HG03045 (cell line): ENCODE measurements at regions not wholly inside any gene's neighbourhood (a gene's known extent, or its start where the extent isn't known, plus 50 kb on each side); places are given as distances from the start of the nearest gene placed in this dataset.
"Not testable (repeated sequence)": the region's sequence is repeated elsewhere in the genome, so short reads cannot be mapped to it uniquely, and the experiment has no call there.

Source experiments
- ATAC-seq: cut with Tn5 transposase; IDR thresholded peaks from one replicate; pipeline ENCODE4 v1.9.1; 2021; ENCODE audit warnings: mild to moderate bottlenecking, moderate library complexity; ENCODE audit not compliant: unreplicated experiment

DNA sequence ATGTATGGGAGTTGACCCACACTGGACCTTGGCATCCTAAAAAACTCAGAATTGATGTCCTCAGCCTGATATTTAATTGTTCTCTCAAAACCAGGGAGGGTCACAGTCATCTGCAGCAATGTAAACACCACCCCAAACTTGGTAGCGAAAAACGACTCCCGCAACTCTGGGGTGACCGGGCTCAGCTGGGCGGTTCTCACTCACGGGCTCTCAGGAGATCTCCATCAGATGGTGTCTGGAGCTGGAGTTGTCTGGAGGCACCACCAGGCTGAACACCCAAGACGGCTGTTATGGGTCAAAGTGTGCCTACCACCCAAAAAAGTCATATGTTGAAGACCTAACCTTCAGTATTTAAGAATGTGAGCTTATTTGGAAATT is 50.9 kb upstream of the NXT1 start:
- ATAC-seq = no peak

DNA sequence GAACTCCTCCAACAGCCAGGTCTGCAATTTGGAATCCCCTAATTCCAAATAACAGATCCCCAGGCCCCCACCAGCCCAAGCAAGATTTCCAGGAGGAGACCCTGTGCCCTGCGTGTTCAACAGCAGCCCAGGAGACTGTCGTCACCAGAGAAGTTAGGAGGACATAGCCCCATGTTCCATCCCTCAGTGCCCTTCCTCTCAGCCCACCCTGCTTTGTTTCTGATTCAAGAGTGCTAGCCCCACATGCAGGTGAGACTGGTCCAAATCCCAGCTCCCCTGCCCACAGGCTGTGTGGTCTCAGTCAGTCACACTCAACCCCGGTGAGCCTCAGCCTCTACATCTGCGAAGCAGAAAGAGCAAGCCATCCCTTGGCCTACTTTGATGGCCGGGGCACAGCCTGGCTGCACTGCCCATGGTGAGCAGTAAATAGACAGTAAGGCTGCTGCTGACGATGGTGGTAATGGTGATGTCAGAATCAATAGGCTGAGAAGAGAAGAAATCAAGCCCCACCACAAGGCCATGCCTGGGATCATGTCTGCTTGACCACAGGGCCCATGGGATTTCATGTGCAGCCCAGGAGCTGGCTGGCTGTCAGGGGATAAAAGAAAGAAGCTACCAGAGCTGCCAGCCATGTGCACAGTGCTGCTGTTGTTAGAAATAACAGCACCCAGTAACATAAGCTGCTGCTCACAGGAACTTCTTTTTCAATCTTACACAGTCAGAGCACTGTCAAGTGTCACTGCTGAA is 51.5 kb upstream of the NXT1 start:
- no peak for ATAC-seq

DNA sequence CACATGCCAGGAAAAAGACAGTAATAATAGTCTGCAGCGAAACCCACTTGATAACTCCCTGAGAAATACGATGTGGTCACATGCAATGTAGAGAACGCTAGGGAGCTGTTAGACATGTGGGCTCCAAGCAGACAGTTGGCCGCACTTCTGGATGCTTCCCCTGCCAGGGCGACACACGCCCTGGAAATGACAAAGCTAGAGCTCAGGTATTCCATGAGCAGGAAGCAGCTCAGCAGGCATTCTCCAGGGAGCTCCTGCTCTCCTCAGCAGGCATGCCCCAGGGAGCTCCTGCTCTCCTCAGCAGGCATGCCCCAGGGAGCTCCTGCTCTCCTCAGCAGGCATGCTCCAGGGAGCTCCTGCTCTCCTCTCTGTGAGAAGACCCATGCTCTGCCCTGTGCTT is 52.4 kb upstream of the NXT1 start:
- ATAC-seq = no peak

DNA sequence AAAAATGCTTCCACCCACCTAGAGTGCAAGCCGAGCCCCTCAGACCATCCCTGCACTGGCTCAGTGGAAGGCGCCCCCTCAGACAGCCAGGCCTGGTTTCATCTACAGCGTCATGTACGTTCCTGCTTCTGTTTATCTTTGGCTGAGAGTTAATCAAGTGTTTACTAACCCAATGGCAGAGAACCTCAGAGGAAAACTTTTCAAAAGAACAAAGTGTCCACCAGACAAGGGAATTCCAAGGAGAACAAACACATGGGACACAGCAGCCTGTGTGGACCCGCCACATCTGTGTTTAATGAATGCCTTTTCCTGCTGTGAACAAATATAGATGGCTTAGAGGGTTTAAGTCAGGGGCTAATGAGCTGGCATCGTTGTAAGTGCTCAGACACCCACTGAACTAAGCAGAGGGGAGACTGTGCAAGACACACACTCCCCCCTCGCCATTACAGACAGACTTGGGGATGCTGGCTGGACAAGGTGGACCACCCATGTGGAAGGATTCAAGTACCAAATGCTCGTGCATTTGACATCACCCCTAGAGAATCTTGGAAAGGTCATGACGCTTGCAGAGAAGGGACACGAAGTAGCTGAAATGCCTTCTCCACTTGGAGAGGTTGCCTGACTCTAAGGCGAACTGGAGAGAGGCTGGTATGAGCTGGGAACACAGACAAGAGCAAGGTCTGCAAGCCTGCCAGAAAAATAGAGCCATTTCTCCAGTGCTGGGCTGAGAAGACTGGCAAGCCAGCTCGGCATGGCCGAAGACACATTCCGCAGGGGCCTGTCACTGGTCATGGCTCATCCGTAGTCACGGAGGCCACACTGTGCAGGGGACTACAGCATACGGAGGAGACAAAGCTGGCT is 53.5 kb upstream of the NXT1 start:
- no peak for ATAC-seq

DNA sequence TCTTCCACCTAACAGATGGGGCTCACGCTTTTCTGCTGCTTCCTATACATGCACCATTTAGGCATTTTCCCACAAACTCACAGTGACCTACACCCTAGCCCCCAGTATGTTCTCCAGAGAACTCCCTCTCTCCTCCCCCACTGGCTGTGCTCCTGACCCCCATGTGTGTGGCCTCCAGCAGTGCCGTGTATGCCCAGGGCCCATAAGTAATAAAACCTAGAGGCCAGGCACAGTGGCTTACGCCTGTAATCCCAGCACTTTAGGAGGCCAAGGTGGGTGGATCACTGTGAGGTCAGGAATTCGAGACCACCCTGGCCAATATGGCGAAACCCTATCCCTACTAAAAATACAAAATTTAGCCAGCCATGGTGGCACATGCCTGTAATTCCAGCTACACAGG is 54.7 kb upstream of the NXT1 start:
- ATAC-seq = no peak

DNA sequence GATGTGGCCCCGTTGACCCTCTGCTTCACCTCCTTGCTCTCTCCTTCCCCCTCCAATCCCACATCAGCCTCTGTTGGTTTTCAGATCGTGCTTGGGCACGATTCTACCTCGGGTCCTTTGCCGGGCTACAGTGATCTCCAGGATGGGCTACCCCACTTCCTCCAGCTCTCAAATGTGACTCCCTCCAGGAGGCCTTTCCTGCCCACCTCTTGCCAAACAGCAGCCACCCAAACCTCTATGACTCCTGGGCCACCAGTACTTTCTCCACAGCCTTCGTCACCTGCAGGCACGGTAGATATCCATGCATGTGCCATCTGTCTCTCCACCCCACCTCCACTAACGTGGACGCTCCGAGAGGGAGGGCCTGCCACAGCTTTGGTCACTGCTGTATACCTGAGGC is 55.9 kb upstream of the NXT1 start:
- no peak for ATAC-seq

DNA sequence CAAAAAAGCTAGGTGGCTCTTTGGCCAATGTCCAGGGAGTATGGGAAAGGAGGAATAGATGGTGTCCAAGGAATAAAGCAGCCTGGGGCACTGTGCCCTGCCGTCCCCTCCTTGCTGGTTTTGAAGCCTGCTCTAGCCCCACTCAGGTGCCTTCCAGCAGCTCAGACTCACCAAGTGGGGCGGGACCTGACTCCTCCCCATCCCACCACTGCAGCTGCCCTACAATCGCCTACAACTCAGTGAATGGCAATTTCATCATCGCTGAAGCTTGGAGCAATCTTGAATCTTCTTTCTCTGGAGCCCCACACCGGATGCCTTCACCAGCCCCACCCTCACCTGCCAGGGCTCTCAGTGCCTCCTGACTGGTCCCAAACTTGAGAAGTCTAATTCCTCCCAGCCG is 56.4 kb upstream of the NXT1 start:
- ATAC-seq = no peak

DNA sequence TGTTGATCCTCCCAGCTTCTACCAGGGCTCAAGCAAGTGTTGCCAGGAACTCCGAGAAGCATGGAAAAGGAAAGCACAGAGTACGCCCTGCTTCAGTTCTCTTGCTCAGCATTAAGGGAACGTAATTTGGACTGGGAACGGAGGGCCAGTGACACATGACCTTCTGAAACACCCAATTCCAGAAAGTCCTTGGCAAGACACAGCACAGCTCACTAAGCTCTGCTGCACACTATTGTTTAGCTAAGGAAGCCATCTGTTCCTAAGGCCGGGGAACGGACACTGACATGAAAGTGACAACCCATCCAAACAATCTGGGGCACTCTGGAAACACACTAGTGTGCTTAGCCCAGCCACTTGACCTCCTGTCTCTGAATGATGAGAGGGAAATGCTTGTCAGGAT is 56.9 kb upstream of the NXT1 start:
- no peak for ATAC-seq

DNA sequence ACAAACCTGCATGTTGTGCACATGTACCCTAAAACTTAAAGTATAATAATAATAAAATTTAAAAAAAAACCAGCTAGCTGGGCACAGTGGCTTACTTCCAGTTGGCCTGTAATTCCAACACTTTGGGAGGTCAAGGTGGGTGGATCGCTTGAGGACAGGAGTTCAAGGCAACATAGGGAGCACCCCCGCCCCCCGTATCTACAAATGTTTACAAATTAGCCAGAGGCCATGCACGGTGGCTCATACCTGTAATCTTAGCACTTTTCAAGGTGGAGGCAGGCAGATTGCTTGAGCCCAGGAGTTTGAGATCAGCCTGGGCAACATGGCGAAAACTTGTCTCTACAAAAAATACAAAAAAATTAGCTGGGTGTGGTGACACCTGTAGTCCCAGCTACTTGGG is 58.3 kb upstream of the NXT1 start:
- not testable (repeated sequence) for ATAC-seq

DNA sequence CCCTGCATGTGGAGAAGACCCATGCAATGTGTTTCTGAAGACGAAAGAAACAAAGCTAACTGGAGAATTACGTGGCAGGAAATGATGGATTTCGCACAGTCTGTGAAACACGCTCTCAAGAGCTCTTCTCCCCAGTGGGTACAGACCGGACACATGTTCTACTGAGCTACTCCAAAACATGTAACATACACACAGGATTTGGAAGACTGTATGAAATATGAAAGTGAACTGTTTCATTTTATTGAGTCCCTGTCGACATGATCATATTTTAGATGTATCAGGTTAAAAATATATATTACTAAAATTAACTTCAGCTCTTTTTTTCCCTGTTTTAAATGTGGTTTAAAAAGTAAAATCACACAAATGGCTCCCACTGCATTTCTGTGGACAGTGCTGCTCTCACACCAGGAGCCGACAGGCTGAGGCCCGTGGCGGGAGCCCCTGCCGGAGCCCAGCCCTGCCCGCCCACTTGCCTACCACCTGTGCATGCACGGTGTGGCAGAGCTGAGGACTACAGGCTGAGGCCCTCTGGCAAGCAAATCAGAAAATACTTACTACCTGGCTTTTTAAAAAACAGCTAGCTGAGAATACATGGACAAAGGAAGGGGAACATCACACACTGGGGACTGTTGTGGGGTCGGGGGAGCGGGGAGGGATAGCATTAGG is 58.9 kb upstream of the NXT1 start:
- ATAC-seq = no peak

DNA sequence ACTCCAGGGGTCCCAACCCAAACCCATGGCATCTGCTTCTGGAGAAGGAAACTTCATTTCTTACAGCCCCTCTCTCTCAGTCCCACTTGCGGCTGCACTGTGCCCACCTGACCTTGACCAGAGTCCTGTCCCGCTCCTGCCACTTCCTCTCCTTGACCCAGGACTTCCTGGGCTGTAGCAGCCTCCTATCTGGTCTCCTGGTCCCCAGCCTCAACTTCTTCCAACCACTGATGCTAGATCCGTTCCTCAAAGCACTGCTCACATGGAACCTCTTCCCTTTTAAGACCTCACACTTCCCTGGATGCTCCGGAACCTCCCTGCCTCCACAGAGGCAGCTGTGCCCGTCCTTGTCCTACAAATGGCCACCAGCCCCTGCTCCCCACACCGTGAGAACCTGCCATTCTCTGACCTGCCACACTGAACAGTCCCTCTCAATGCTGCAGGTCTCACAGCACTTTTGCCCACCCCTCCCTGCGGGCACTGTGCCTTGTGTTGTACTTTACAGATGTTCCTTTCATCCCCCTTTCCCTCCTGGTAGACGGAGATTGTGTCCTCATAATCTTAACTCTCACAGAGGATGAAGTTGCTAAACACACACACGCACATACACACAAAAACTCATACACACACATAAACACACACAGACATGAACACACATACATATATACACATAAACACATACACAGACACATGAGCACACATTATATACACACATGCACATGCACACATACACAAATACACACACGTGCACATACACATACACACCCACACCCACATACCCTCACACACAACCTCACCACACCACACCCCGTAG is 59.6 kb upstream of the NXT1 start:
- ATAC-seq = no peak

DNA sequence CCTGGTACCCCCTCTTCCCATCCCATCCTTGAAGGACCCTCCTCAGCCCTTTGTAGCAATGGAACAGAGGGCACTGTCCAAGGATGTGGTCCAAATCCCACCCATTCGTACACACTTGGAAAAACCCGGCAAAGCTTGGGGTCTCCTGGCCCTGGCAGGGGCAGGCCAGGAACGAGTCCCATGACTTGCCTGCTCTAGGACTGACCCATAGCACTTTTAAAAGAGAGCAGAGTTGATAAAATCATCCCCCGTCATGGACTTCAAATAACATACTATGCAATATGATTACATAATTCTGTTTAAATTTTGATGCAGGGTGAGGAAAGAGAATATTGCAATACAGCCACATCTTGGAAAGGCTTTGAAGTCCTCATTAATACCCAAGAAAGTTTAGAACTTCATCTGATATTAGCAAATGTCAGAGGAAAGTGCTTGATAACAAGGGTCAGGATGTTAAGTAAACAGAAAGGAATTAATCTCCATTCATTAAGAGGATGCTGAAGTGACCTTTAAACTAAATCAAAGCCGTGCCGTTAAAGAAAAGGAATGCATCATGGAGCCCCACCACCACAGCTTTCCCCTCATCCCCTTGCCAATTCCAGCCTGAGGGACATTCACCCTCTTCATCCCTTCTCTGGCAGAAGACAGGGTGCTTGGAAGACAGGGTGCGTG is 60.7 kb upstream of the NXT1 start:
- no peak for ATAC-seq

DNA sequence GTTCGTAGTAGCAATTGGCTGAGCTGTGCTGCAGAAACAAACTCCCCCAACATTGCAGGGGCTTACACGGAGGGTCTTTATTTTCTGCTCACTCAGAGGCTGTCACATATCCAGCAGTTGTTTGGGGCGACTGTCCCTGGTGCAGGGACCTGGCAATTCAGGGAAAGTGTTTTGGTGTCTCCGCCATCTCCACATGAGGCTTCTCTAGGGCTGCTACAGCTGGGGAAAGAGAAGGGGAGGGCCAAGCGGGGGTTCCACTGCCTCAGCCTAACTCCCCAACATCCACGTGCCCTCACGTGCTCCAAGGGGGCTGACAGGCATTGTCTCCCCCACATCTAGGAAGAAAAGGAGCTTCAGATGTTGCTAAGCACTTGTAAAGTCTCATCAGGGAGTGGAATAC is 61.3 kb upstream of the NXT1 start:
- no peak for ATAC-seq

DNA sequence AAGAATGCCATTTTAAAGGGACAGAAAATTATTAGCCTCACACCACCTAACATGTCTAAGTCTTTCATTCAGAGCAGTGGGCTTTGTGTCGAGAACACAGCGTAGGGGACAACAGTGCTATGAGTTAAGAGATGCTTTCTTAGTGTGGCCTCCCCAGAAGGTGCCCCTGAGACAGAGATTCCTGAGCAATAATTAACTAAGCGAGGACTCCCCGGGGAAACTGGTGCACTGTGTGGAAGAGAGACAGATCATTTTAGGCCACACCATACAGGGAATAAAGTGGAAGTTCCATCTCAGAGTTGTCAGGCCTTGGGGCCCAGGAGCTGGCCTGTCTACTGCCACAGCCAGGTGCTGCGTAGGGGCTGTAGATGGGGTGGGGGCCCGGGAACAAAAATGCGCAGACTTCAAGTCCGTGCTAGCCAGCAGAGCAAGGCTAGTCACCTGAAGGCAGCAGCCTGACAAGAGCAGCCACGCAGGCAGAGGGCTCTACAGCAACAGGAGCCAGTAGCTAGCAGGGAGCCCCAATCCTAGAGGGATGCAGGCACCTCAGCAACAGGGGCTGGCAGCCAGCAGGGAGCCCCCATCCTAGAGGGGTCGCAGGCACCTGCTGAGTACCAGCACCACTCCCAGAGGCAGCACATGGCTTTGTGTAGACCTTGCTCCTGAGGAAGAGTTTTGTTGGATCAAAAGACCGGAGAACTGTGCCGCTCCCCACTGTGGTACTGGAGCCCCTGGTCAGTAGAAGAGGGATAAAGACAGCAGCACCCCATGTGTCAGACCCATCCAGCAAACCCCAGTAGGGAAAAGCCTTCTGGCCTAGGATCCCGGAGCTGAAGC is 63.0 kb upstream of the NXT1 start:
- no peak for ATAC-seq

DNA sequence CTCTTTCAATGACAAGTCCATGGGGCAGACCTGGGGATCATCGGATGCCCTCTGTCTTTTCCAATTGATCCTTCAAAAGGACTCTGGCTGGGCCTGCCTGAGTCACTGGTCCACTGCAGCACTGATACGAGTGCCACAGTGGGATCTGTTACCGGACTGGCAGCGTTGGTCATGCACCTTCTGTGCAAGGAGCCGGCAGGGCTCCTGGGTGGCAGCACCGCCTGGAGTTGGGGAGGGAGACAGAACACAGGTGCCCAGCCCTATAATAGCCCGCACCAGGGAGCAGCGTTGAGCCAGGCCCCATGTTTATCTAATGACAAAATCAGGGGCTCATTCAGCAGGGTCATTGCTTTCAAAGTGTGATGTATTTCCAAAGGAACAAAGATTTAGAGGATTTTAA is 64.2 kb upstream of the NXT1 start:
- ATAC-seq = no peak

DNA sequence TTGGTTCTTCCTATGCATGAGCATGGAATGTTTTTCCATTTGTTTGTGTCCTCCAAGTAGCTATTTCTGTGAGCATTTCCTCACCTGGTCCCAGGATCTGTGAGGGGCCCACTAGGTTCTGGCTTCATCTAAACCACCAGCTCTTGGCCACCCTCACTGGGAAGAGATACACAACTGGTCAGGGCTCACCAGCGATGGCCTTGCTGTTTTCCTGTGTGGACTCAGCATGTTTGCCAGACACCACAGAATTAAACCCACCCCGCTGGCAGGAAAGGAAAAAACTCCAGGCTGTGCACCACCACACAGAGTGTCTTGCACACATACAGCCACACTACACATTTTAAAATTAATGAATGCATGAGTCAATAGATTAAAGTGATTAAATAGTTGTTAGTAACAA is 65.1 kb upstream of the NXT1 start:
- no peak for ATAC-seq

DNA sequence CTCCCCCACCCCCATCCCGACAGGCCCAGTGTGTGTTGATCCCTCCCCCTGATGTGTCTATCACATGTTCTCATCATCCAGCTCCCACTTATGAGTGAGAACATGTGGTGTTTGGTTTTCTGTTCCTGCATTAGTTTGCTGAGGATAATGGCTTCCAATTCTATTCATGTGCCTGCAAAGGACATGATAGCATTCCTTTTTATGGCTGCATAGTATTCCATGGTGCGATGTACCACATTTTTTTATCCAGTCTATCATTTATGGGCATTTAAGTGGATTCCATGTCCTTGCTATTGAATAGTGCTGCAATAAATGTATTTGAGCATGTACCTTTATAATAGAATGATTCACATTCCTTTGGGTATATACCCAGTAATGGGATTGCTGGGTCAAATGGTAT is 66.6 kb upstream of the NXT1 start:
- ATAC-seq = no peak

DNA sequence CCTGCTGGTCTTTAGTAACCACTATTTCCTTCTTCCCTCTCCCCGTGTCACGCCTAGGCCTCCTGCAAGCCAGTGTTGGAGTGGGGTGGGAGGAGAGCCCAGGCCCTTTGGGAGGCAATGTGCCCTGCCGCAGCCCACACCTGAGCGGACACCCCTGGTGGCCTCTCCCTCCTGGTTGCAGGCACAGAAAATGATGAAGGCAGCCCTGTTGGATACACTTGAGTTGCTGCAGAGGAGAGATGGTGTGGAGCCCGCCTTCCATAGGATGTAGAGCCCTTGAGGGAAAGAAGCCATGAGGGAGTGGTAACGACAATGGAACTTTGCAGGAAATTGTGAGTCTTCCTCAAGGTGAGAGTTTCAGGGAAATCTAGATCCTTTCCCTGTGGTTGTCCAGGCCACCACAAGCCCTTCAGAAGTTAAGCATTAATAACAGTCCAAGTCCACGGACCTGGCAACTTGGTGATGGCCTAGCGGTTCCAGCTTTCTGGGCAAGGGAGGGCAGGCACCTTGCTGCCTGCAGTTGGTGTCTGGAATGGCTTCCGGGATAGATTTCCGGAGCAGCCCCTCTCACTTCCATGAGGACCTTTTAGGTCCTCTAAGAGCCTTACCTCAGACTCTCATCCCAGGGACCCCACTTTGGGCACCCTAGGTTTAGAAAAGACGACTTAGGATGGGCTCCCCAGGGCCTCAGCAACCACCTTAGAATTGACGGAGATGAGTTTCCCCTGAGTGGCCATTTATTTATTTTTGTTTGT is 67.3 kb upstream of the NXT1 start:
- no peak for ATAC-seq

DNA sequence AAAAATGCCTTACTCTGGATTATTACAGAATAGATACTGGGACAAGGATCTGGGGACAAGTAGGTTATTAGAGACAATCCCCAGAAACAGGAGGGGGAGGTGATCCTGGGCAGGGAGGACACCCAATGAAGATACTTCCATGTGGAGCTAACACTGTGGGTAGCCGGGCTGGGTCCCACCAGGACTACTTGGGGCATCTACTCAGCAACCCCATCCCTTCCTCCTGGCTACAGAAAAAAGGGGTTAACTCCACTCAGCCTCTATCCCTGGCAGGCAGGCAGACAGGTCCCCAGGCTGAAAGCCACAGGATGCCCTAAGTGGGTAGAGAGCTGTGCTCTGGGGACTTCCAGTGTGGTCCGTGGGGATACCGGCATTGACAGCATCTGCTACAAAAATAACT is 68.0 kb upstream of the NXT1 start:
- no peak for ATAC-seq
